H9 (cell line): ENCODE measurements at regions not wholly inside any gene's neighbourhood (a gene's known extent, or its start where the extent isn't known, plus 50 kb on each side); places are given as distances from the start of the nearest gene placed in this dataset.

Source experiments
- DNase-seq: peaks from one replicate; pipeline ENCODE4 v3.0.0-alpha.2; 2017
- H2AFZ ChIP-seq: one replicate; pipeline ENCODE4 v1.6.1; 2013; ENCODE audit warnings: mild to moderate bottlenecking, low read length, control low read depth, moderate library complexity
- H2AK5ac ChIP-seq: 2 replicates; pipeline ENCODE4 v1.6.1; 2013; ENCODE audit warnings: low read length, control low read depth, mixed read lengths; ENCODE audit not compliant: insufficient read length
- H2BK120ac ChIP-seq: one replicate; pipeline ENCODE4 v1.6.1; 2013; ENCODE audit warnings: low read depth, mild to moderate bottlenecking, low read length, control low read depth, inconsistent platforms; ENCODE audit not compliant: poor library complexity, severe bottlenecking
- H2BK12ac ChIP-seq: 2 replicates; pipeline ENCODE4 v1.6.1; 2013; ENCODE audit warnings: low read length, control low read depth, mixed read lengths, low read depth; ENCODE audit not compliant: insufficient read length
- H2BK15ac ChIP-seq: 2 replicates; pipeline ENCODE4 v1.6.1; 2013; ENCODE audit warnings: low read depth, low read length, control low read depth
- H2BK20ac ChIP-seq: one replicate; pipeline ENCODE4 v1.6.1; 2013; ENCODE audit warnings: low read depth, mild to moderate bottlenecking, low read length, control low read depth, inconsistent platforms; ENCODE audit not compliant: poor library complexity, severe bottlenecking
- H2BK5ac ChIP-seq: 2 replicates; pipeline ENCODE4 v1.6.1; 2013; ENCODE audit warnings: low read length, control low read depth, mixed read lengths; ENCODE audit not compliant: insufficient read length
- H3K14ac ChIP-seq: 2 replicates; pipeline ENCODE4 v1.6.1; 2013; ENCODE audit warnings: low read length, control low read depth; ENCODE audit not compliant: insufficient read depth
- H3K18ac ChIP-seq: 2 replicates; pipeline ENCODE4 v1.6.1; 2013; ENCODE audit warnings: low read depth, mild to moderate bottlenecking, mixed read lengths, low read length, control low read depth; ENCODE audit not compliant: insufficient read length
- H3K23ac ChIP-seq: 2 replicates; pipeline ENCODE4 v1.6.1; 2013; ENCODE audit warnings: low read length, control low read depth, mixed read lengths, low read depth; ENCODE audit not compliant: insufficient read length
- H3K23me2 ChIP-seq: 2 replicates; pipeline ENCODE4 v1.6.1; 2013; ENCODE audit warnings: low read depth, mild to moderate bottlenecking, mixed read lengths, low read length, control low read depth; ENCODE audit not compliant: insufficient read length, poor library complexity, severe bottlenecking
- H3K27ac ChIP-seq: 2 replicates; pipeline ENCODE4 v1.5.1; 2013; ENCODE audit warnings: low read length, control low read depth, mixed read lengths, low read depth; ENCODE audit not compliant: insufficient read length
- H3K27me3 ChIP-seq: 2 replicates; pipeline ENCODE4 v1.6.1; 2013; ENCODE audit warnings: low read length, control low read depth, inconsistent platforms; ENCODE audit not compliant: insufficient read depth
- H3K4ac ChIP-seq: 2 replicates; pipeline ENCODE4 v1.6.1; 2013; ENCODE audit warnings: low read depth, mild to moderate bottlenecking, control low read depth, inconsistent platforms, low read length, moderate library complexity
- H3K4me1 ChIP-seq: 2 replicates; pipeline ENCODE4 v1.6.1; 2013; ENCODE audit warnings: low read length, control low read depth, inconsistent platforms; ENCODE audit not compliant: insufficient read depth
- H3K4me2 ChIP-seq: 2 replicates; pipeline ENCODE4 v1.6.1; 2013; ENCODE audit warnings: low read length, control low read depth, mixed read lengths; ENCODE audit not compliant: insufficient read length, insufficient read depth
- H3K56ac ChIP-seq: 2 replicates; pipeline ENCODE4 v1.6.1; 2013; ENCODE audit warnings: low read depth, mild to moderate bottlenecking, mixed read lengths, low read length, control low read depth; ENCODE audit not compliant: insufficient read length
- H3K79me1 ChIP-seq: 2 replicates; pipeline ENCODE4 v1.6.1; 2013; ENCODE audit warnings: low read depth, mild to moderate bottlenecking, moderate library complexity, low read length, control low read depth, inconsistent platforms; ENCODE audit not compliant: insufficient read depth, poor library complexity, severe bottlenecking
- H3K79me2 ChIP-seq: 2 replicates; pipeline ENCODE4 v1.6.1; 2013; ENCODE audit warnings: low read length, control low read depth, inconsistent platforms; ENCODE audit not compliant: insufficient read depth
- H3K9ac ChIP-seq: 2 replicates; pipeline ENCODE4 v1.6.1; 2013; ENCODE audit warnings: low read length, control low read depth, mixed read lengths; ENCODE audit not compliant: insufficient read length; ENCODE audit errors: extremely low read depth
- H3K9me3 ChIP-seq: one replicate; pipeline ENCODE4 v1.6.1; 2013; ENCODE audit warnings: low read depth, low read length, inconsistent platforms; ENCODE audit not compliant: control insufficient read depth
- H3T11ph ChIP-seq: one replicate; pipeline ENCODE4 v1.6.1; 2013; ENCODE audit warnings: mild to moderate bottlenecking, low read length, control low read depth, inconsistent platforms
- H4K20me1 ChIP-seq: one replicate; pipeline ENCODE4 v1.6.1; 2013; ENCODE audit not compliant: control insufficient read depth, insufficient read length, insufficient read depth
- H4K5ac ChIP-seq: 2 replicates; pipeline ENCODE4 v1.6.1; 2013; ENCODE audit warnings: low read depth, mild to moderate bottlenecking, mixed read lengths, low read length, control low read depth; ENCODE audit not compliant: insufficient read length
- H4K8ac ChIP-seq: replicated peaks from 2 replicates; pipeline ENCODE4 v1.6.1; 2013; ENCODE audit warnings: low read length, control low read depth, mixed read lengths, low read depth; ENCODE audit not compliant: insufficient read length
- H4K91ac ChIP-seq: 2 replicates; pipeline ENCODE4 v1.6.1; 2013; ENCODE audit warnings: low read depth, mild to moderate bottlenecking, moderate library complexity, mixed read lengths, low read length, control low read depth; ENCODE audit not compliant: insufficient read length
- H3K27ac Mint-ChIP-seq, 3 experiments: 2 replicates in 2 of 3; 3 replicates in 1 of 3; pipeline ENCODE4 v1.8.0; 2020 to 2021; ENCODE audit warnings: mixed read lengths in 3 of 3, mild to moderate bottlenecking in 1 of 3, moderate library complexity in 1 of 3
- H3K27me3 Mint-ChIP-seq: 2 replicates; pipeline ENCODE4 v1.8.0; 2021; ENCODE audit warnings: low read depth, mild to moderate bottlenecking, moderate library complexity, mixed read lengths
- H3K36me3 Mint-ChIP-seq, 3 experiments: 2 replicates in 2 of 3; 3 replicates in 1 of 3; pipeline ENCODE4 v1.8.0; 2020 to 2021; ENCODE audit warnings: low read depth in 3 of 3, mixed read lengths in 3 of 3; ENCODE audit not compliant: insufficient read depth in 1 of 3
- H3K4me1 Mint-ChIP-seq, 2 experiments: 2 replicates each; pipeline ENCODE4 v1.8.0; 2020; ENCODE audit warnings: mixed read lengths in 2 of 2
- H3K4me3 Mint-ChIP-seq, 2 experiments: 2 replicates in 1 of 2; 3 replicates in 1 of 2; pipeline ENCODE4 v1.8.0; 2020 to 2021; ENCODE audit warnings: mild to moderate bottlenecking in 2 of 2, mixed read lengths in 2 of 2, moderate library complexity in 1 of 2
- H3K9me3 Mint-ChIP-seq, 2 experiments: 2 replicates in 1 of 2; 3 replicates in 1 of 2; pipeline ENCODE4 v1.8.0; 2020; ENCODE audit warnings: mild to moderate bottlenecking in 2 of 2, mixed read lengths in 2 of 2, moderate library complexity in 1 of 2
- CTCF ChIP-seq: fragments of 200-600 bp; sonication (generic); conservative IDR thresholded peaks from 3 replicates; pipeline ENCODE4 v1.8.0; 2021; ENCODE audit warnings: antibody characterized with exemption, mild to moderate bottlenecking
- WGBS: extraction: QIAGEN DNeasy Blood & Tissue Kit; methylation state at CpG from one replicate; pipeline ENCODE4 v1.1.7; 2013; ENCODE audit warnings: missing lambda C conversion rate, low lambda C conversion rate, mixed read lengths; ENCODE audit not compliant: insufficient read length; ENCODE audit errors: extremely low coverage; 5-methylcytosine and 5-hydroxymethylcytosine counted together

GRCh38 chr1:21340230-21340945 is 50.1 kb upstream of the ECE1 start:
- Histone ChIP-seq H3K79me2 (0 out of 2 replicates have a peak, but pooled peaks cover 2% of the 10 kb centered on the region), H2BK20ac (no peak overlapping the region), H4K91ac (no peak overlapping the region), H2AK5ac (no peak overlapping the region), H2BK15ac (no peak overlapping the region), H2AFZ (no peak overlapping the region), H4K8ac (no peak overlapping the region), H2BK5ac (no peak overlapping the region), H3K79me1 (no peaks in the 10 kb centered on the region), H3K23ac (no peak overlapping the region), H3K14ac (no peak overlapping the region), H4K5ac (no peak overlapping the region), H3K23me2 (peaks cover 5% of the 10 kb centered on the region), H2BK12ac (no peak overlapping the region), H3K18ac (no peak overlapping the region), H4K20me1 (no peaks in the 10 kb centered on the region), H3T11ph (no peak overlapping the region), H2BK120ac (no peak overlapping the region), H3K4ac (no peak overlapping the region), H3K27me3 (peaks cover 4% of the 10 kb centered on the region; the same call in 1 of the 2 replicates), H3K9me3 (no peaks in the 10 kb centered on the region), H3K4me2 (no peak overlapping the region), H3K9ac (no peak overlapping the region), H3K27ac (no peak overlapping the region), H3K56ac (no peak overlapping the region), H3K4me1 (no peaks in the 10 kb centered on the region)
- Mint-ChIP-seq H3K4me3 (no peak overlapping the region), H3K4me1 (peaks cover 16 to 46% of the 10 kb centered on the region in 2 experiments), H3K27ac (peak overlapping the region in 1 of 3 experiments; percentile 27; a peak in 2 of 7 replicates), H3K27me3 (peaks cover 32% of the 10 kb centered on the region), H3K9me3 (no peaks in the 10 kb centered on the region), H3K36me3 (no peaks in the 10 kb centered on the region)
- no peak for DNase-seq
- no CpG with 5 or more reads among the region's 13 CpGs for WGBS
- TF ChIP-seq CTCF = no peak
